SK-N-SH (cell line): ENCODE measurements at regions not wholly inside any gene's neighbourhood (a gene's known extent, or its start where the extent isn't known, plus 50 kb on each side); places are given as distances from the start of the nearest gene placed in this dataset.

Experiments used
- CTCF ChIA-PET: fragments of 300-600, 350-600 bp; formaldehyde crosslinking; extraction: SDS; loops from one replicate; lab custom pipeline; 2021; lab: Yijun Ruan, JAX
- POLR2A ChIA-PET: fragments of 350-600 bp; sonication (Branson Sonifier 250); formaldehyde crosslinking; extraction: SDS; loops from one replicate; lab custom pipeline; 2020; ENCODE audit warnings: antibody characterized with exemption, inconsistent platforms; lab: Yijun Ruan, JAX
- DNase-seq: peaks from one replicate; pipeline ENCODE4 v3.0.0; 2012
- H2AFZ ChIP-seq: fragments of 200-600 bp; sonication (generic); 2 replicates; pipeline ENCODE4 v1.8.1; 2016; ENCODE audit warnings: antibody characterized with exemption, mild to moderate bottlenecking, low read depth
- H3F3A ChIP-seq: fragments of 200-600 bp; sonication (generic); replicated peaks from 2 replicates; pipeline ENCODE3; 2016; ENCODE audit warnings: antibody characterized with exemption, mild to moderate bottlenecking; ENCODE audit not compliant: insufficient read depth
- H3K27ac ChIP-seq, 2 experiments: fragments of 200-500 bp in 1 of 2; fragments of 200-600 bp in 1 of 2; sonication (Bioruptor generic) in 1 of 2; sonication (generic), shearing (Covaris generic) in 1 of 2; 2 replicates each; pipeline versions ENCODE4 v1.5.1 to v1.6.1; 2014 to 2016; ENCODE audit warnings: low read depth in 2 of 2, inconsistent platforms in 1 of 2, low read length in 1 of 2, mild to moderate bottlenecking in 1 of 2, mixed read lengths in 1 of 2
- H3K27me3 ChIP-seq: fragments of 200-600 bp; sonication (generic), shearing (Covaris generic); 2 replicates; pipeline ENCODE4 v1.6.1; 2016; ENCODE audit warnings: mixed run types; ENCODE audit not compliant: insufficient read depth
- H3K36me3 ChIP-seq, 2 experiments: fragments of 200-500 bp in 1 of 2; fragments of 200-600 bp in 1 of 2; sonication (Bioruptor generic) in 1 of 2; sonication (generic) in 1 of 2; replicated peaks in 1 of 2; 2 replicates each; pipeline versions ENCODE3 to v1.5.1; 2014 to 2016; ENCODE audit warnings: low read length in 1 of 2, mild to moderate bottlenecking in 1 of 2; ENCODE audit not compliant: insufficient read depth in 2 of 2, control insufficient read depth in 1 of 2
- H3K4me1 ChIP-seq, 2 experiments: fragments of 200-500 bp in 1 of 2; fragments of 200-600 bp in 1 of 2; sonication (Bioruptor generic) in 1 of 2; sonication (generic), shearing (Covaris generic) in 1 of 2; 2 replicates each; pipeline versions ENCODE4 v1.5.1 to v1.6.1; 2014 to 2016; ENCODE audit warnings: low read depth in 1 of 2, low read length in 1 of 2, mixed run types in 1 of 2; ENCODE audit not compliant: insufficient read depth in 2 of 2, control insufficient read depth in 1 of 2
- H3K4me2 ChIP-seq: fragments of 200-600 bp; sonication (generic), shearing (Covaris generic); 2 replicates; pipeline ENCODE4 v1.6.1; 2017; ENCODE audit warnings: mixed run types
- H3K4me3 ChIP-seq, 2 experiments: fragments of 200-500 bp in 1 of 2; fragments of 200-600 bp in 1 of 2; sonication (Bioruptor generic) in 1 of 2; sonication (generic), shearing (Covaris generic) in 1 of 2; 2 replicates each; pipeline versions ENCODE4 v1.5.1 to v1.8.1; 2014 to 2016; ENCODE audit warnings: low read depth in 2 of 2, inconsistent platforms in 1 of 2, low read length in 1 of 2, mild to moderate bottlenecking in 1 of 2, mixed read lengths in 1 of 2, moderate library complexity in 1 of 2
- H3K79me2 ChIP-seq: fragments of 200-600 bp; sonication (generic); 2 replicates; pipeline ENCODE4 v1.8.1; 2017; ENCODE audit warnings: mild to moderate bottlenecking; ENCODE audit not compliant: insufficient read depth
- H3K9ac ChIP-seq: fragments of 200-600 bp; sonication (generic); 2 replicates; pipeline ENCODE4 v1.6.1; 2017; ENCODE audit warnings: mixed run types
- H3K9me2 ChIP-seq: fragments of 200-600 bp; sonication (generic); 2 replicates; pipeline ENCODE4 v1.6.1; 2017; ENCODE audit warnings: mixed run types
- H3K9me3 ChIP-seq: fragments of 200-600 bp; sonication (generic); 2 replicates; pipeline ENCODE4 v1.6.1; 2017; ENCODE audit warnings: mixed run types, mild to moderate bottlenecking, moderate library complexity
- H4K20me1 ChIP-seq: fragments of 200-600 bp; sonication (generic); 2 replicates; pipeline ENCODE4 v1.6.1; 2017; ENCODE audit warnings: mild to moderate bottlenecking, mixed run types; ENCODE audit not compliant: insufficient read depth
- CHD2 ChIP-seq: fragments of 150-350 bp; IDR thresholded peaks from 2 replicates; pipeline ENCODE4 v1.6.1; 2018; ENCODE audit warnings: low read length; ENCODE audit not compliant: partially characterized antibody
- EZH2phosphoT487 ChIP-seq: fragments of 200-600 bp; sonication (generic); IDR thresholded peaks from 2 replicates; pipeline ENCODE4 v1.6.1; 2017; ENCODE audit warnings: low read depth, mixed run types, mild to moderate bottlenecking, antibody characterized with exemption, moderate library complexity, borderline replicate concordance
- FOSL2 ChIP-seq: IDR thresholded peaks from 2 replicates; pipeline ENCODE4 v1.4.0; 2012; ENCODE audit warnings: low read depth, mild to moderate bottlenecking, moderate library complexity, borderline replicate concordance
- FOXJ3 ChIP-seq: sonication (generic); formaldehyde crosslinking; IDR thresholded peaks from 2 replicates; pipeline ENCODE4 v1.5.1; 2020; ENCODE audit warnings: mild to moderate bottlenecking, missing genetic modification reagents
- FOXM1 ChIP-seq: IDR thresholded peaks from 2 replicates; pipeline ENCODE4 v1.4.0; 2012; ENCODE audit warnings: low read depth, mild to moderate bottlenecking
- GABPA ChIP-seq: IDR thresholded peaks from 2 replicates; pipeline ENCODE4 v1.4.0; 2012; ENCODE audit warnings: low read depth, mild to moderate bottlenecking
- JUND ChIP-seq: IDR thresholded peaks from 2 replicates; pipeline ENCODE4 v1.4.0; 2012
- MEF2A ChIP-seq: IDR thresholded peaks from 2 replicates; pipeline ENCODE4 v1.4.0; 2012; ENCODE audit warnings: low read depth, borderline replicate concordance
- NFIC ChIP-seq: IDR thresholded peaks from 2 replicates; pipeline ENCODE4 v1.4.0; 2012; ENCODE audit warnings: borderline replicate concordance
- NRF1 ChIP-seq: IDR thresholded peaks from 2 replicates; pipeline ENCODE4 v1.6.1; 2012; ENCODE audit warnings: low read depth, mild to moderate bottlenecking, low read length
- POLR2AphosphoS5 ChIP-seq: IDR thresholded peaks from 2 replicates; pipeline ENCODE4 v1.6.1; 2012; ENCODE audit warnings: low read depth, low read length
- RXRA ChIP-seq: IDR thresholded peaks from 2 replicates; pipeline ENCODE4 v1.4.0; 2012; ENCODE audit warnings: low read depth, mild to moderate bottlenecking, borderline replicate concordance
- SMC3 ChIP-seq: IDR thresholded peaks from 2 replicates; pipeline ENCODE4 v1.6.1; 2012; ENCODE audit warnings: low read depth, low read length, improper control_type of control experiment
- TAF1 ChIP-seq: IDR thresholded peaks from 2 replicates; pipeline ENCODE4 v1.6.1; 2012; ENCODE audit warnings: low read depth, mild to moderate bottlenecking, low read length, moderate library complexity, borderline replicate concordance
- TCF12 ChIP-seq: IDR thresholded peaks from 2 replicates; pipeline ENCODE4 v1.4.0; 2012
- WGBS: methylation state at CpG from one replicate; pipeline ENCODE4 v1.1.6; 2017; ENCODE audit warnings: low lambda C conversion rate; 5-methylcytosine and 5-hydroxymethylcytosine counted together
- TF ChIP-seq, protein P1 (sequence below): fragments of 150-350 bp; IDR thresholded peaks from 2 replicates; pipeline ENCODE4 v1.6.1; 2016; ENCODE audit warnings: mild to moderate bottlenecking, low read depth, low read length
- TF ChIP-seq, protein P2 (sequence below): IDR thresholded peaks from 2 replicates; pipeline ENCODE4; 2012
- TF ChIP-seq, protein P3 (sequence below): IDR thresholded peaks from 2 replicates; pipeline ENCODE4 v1.6.1; 2012; ENCODE audit warnings: mild to moderate bottlenecking, low read depth, low read length, moderate library complexity
- TF ChIP-seq, protein P4 (sequence below): IDR thresholded peaks from 2 replicates; pipeline ENCODE4 v1.4.0; 2012; ENCODE audit warnings: low read depth

DNA sequence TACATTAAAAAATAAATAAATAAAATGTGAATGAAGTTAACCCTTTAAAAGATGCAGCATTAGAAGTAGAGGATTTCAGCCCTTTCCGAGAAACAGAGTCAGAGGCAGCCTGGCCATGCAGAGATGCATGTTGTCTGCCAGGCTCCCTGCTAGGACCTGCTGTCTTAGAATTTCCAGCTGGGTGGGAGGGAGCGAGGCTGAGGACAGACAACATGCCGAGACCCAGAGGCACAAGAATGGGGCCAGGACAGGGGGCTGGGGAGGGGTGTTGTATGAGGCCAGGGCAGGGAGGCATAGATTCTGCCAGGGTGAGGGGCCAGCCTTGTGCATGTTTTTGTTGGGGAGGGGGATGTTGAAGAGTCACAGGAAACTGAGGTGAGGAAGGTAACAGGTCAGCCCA lies 68.6 kb upstream of the NEURL1B start:
- TF ChIP-seq EZH2phosphoT487 (no peak), FOSL2 (no peak), TAF1 (no peak), SMC3 (no peak), NRF1 (no peak), FOXJ3 (CRISPR knock-in tag) (no peak), FOXM1 (no peak), CHD2 (no peak), MEF2A (no peak), NFIC (no peak), TCF12 (no peak), RXRA (no peak), GABPA (no peak), JUND (no peak), POLR2AphosphoS5 (no peak)
- TF ChIP-seq, protein P1, sequence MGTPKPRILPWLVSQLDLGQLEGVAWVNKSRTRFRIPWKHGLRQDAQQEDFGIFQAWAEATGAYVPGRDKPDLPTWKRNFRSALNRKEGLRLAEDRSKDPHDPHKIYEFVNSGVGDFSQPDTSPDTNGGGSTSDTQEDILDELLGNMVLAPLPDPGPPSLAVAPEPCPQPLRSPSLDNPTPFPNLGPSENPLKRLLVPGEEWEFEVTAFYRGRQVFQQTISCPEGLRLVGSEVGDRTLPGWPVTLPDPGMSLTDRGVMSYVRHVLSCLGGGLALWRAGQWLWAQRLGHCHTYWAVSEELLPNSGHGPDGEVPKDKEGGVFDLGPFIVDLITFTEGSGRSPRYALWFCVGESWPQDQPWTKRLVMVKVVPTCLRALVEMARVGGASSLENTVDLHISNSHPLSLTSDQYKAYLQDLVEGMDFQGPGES, result no peak
- TF ChIP-seq, protein P2, sequence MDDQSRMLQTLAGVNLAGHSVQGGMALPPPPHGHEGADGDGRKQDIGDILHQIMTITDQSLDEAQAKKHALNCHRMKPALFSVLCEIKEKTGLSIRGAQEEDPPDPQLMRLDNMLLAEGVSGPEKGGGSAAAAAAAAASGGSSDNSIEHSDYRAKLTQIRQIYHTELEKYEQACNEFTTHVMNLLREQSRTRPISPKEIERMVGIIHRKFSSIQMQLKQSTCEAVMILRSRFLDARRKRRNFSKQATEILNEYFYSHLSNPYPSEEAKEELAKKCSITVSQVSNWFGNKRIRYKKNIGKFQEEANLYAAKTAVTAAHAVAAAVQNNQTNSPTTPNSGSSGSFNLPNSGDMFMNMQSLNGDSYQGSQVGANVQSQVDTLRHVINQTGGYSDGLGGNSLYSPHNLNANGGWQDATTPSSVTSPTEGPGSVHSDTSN, result no peak
- TF ChIP-seq, protein P3, sequence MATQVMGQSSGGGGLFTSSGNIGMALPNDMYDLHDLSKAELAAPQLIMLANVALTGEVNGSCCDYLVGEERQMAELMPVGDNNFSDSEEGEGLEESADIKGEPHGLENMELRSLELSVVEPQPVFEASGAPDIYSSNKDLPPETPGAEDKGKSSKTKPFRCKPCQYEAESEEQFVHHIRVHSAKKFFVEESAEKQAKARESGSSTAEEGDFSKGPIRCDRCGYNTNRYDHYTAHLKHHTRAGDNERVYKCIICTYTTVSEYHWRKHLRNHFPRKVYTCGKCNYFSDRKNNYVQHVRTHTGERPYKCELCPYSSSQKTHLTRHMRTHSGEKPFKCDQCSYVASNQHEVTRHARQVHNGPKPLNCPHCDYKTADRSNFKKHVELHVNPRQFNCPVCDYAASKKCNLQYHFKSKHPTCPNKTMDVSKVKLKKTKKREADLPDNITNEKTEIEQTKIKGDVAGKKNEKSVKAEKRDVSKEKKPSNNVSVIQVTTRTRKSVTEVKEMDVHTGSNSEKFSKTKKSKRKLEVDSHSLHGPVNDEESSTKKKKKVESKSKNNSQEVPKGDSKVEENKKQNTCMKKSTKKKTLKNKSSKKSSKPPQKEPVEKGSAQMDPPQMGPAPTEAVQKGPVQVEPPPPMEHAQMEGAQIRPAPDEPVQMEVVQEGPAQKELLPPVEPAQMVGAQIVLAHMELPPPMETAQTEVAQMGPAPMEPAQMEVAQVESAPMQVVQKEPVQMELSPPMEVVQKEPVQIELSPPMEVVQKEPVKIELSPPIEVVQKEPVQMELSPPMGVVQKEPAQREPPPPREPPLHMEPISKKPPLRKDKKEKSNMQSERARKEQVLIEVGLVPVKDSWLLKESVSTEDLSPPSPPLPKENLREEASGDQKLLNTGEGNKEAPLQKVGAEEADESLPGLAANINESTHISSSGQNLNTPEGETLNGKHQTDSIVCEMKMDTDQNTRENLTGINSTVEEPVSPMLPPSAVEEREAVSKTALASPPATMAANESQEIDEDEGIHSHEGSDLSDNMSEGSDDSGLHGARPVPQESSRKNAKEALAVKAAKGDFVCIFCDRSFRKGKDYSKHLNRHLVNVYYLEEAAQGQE, result no peak
- TF ChIP-seq, protein P4, sequence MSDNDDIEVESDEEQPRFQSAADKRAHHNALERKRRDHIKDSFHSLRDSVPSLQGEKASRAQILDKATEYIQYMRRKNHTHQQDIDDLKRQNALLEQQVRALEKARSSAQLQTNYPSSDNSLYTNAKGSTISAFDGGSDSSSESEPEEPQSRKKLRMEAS, result no peak
- TF ChIP-seq, all 33 proteins: peak for 0
- POLR2A ChIA-PET, result no interaction called here
- H4K20me1 ChIP-seq, result no peaks in the 10 kb centered on the region
- no peaks in the 10 kb centered on the region for H3K9me2 ChIP-seq
- no peak overlapping the region for H3K4me2 ChIP-seq
- DNase-seq, result no peak
- H3K4me3 ChIP-seq, result no peak overlapping the region
- H2AFZ ChIP-seq, result no peak overlapping the region
- no peaks in the 10 kb centered on the region for H3K79me2 ChIP-seq
- 68% methylated on average over 3 of the region's 3 CpGs for WGBS
- H3K9ac ChIP-seq, result no peak overlapping the region
- no peaks in the 10 kb centered on the region for H3F3A ChIP-seq
- H3K36me3 ChIP-seq, result no peaks in the 10 kb centered on the region
- H3K27me3 ChIP-seq, result peaks cover 16% of the 10 kb centered on the region; the same call in 1 of the 2 replicates
- peaks cover 0 to 12% of the 10 kb centered on the region in 2 experiments; a peak in 1 of 4 replicates for H3K4me1 ChIP-seq
- CTCF ChIA-PET, result interaction anchor here (1.1 to 1.3 kb wide), 2 partner anchors 20 to 93 kb away, joined by 4 to 5 read pairs; no protein-coding TSS in a partner anchor
- H3K9me3 ChIP-seq, result no peaks in the 10 kb centered on the region
- H3K27ac ChIP-seq, result no peak overlapping the region
